ENCODE measurements at regions not wholly inside any gene's neighbourhood (a gene's known extent, or its start where the extent isn't known, plus 50 kb on each side); places are given as distances from the start of the nearest gene placed in this dataset.
"Not testable (repeated sequence)": the region's sequence is repeated elsewhere in the genome, so short reads cannot be mapped to it uniquely, and the experiment has no call there.

GRCh38 chr4:130648570-130648969 is 1552.6 kb downstream of the C4orf33 start:
- no peak for DNase-seq (ENCODE audit: low read depth)

GRCh38 chr4:130653842-130654241 is 1557.9 kb downstream of the C4orf33 start:
- no peak for DNase-seq (ENCODE audit: low read depth)

DNA sequence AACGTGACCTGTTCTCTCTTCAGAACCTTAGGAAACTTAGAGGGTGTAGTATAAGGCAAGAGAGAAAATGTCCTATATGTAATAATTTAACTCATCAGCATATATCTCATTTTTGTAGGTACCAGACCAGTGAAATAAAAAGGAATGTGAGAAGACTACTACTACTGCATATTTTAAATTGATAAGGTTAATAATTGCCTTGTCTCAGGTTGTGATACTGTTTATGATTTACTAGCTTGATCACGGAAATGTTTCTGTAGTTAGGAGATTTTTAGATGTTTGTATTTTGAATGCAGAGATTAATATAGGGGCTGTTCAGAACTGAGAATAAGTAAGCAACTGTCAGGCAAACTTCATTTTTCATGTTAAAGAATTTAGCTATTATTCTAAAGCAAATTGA is 1563.4 kb downstream of the C4orf33 start:
- DNase-seq (ENCODE audit: low read depth) = no peak

DNA sequence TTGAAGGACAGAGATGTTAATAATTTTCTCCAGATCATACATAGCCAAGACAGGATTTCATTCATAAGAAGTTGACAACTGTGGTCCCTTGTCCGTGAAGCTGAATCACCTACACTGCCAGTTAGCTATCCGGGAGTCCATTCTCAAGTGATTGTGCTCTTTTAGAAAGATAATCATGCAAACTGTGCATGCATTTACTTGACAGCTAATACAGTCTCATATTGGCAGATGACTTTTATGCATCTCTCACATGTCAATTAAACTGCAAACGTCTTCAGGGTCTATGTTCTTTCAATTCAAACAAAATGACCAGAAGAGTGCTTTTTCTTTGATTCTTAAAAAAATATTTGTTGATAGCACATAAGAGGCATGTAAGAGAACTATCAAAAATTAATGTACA is 1572.9 kb downstream of the C4orf33 start:
- DNase-seq (ENCODE audit: low read depth) = no peak

- no peak for DNase-seq (ENCODE audit: low read depth)
Observed at GRCh38 chr4:130675266-130675665, 1579.3 kb downstream of the C4orf33 start.

DNA sequence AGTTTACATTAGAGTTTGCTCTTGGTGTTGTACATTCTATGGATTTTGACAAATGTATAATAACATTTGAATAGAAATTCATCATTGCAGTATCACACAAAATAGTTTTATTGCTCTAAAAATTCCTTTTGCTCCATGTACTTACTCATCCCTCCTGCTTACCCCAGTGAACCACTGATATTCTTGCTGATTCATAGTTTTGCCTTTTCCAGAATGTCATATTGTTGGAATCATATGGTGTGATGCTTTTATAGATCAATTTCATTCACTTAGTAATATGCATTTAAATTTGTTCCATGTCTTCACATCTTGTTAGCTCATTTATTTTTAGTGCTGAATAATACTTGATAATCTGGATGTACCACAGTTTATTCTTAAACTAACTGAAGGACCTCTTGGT is 1593.2 kb downstream of the C4orf33 start:
- no peak for DNase-seq (ENCODE audit: low read depth)

GRCh38 chr4:130698251-130698650 is 1602.3 kb downstream of the C4orf33 start:
- no peak for DNase-seq (ENCODE audit: low read depth)

- no peak for DNase-seq (ENCODE audit: low read depth)
Observed at GRCh38 chr4:130699004-130699403, 1603.1 kb downstream of the C4orf33 start.

- no peak for DNase-seq (ENCODE audit: low read depth)
Observed at GRCh38 chr4:130703211-130703935, 1607.4 kb downstream of the C4orf33 start.

GRCh38 chr4:130705023-130705422 is 1609.1 kb downstream of the C4orf33 start:
- no peak for DNase-seq (ENCODE audit: low read depth)

GRCh38 chr4:130712038-130712437 is 1616.1 kb downstream of the C4orf33 start:
- no peak for DNase-seq (ENCODE audit: low read depth)

- no peak for DNase-seq (ENCODE audit: low read depth)
Observed at GRCh38 chr4:130714006-130714405, 1618.1 kb downstream of the C4orf33 start.

GRCh38 chr4:130722361-130722760 is 1626.4 kb downstream of the C4orf33 start:
- no peak for DNase-seq (ENCODE audit: low read depth)

- DNase-seq (ENCODE audit: low read depth) = no peak
Observed at GRCh38 chr4:130736436-130737185, 1640.7 kb downstream of the C4orf33 start.

- DNase-seq (ENCODE audit: low read depth) = no peak
Observed at GRCh38 chr4:130738233-130738632, 1642.3 kb downstream of the C4orf33 start.

DNA sequence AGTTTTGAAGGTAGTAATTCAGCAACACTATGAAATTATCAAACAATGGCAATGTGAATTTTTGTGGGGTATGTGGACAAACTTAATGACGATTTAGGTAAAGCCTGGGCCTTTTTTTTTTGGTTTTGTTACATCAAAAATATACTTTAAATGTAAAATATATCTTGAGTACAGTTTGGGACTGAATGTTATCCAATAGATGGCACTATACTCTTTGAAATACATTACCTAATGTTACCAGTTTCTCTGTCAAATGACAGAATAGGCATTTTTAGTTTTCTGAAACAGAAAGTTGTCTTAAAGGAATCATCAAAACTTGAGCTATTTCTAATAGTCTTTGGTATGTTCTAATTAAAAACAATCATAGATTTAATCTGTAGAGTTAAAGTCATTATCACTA is 1651.9 kb downstream of the C4orf33 start:
- DNase-seq (ENCODE audit: low read depth) = no peak

GRCh38 chr4:130753926-130754325 is 1658.0 kb downstream of the C4orf33 start:
- DNase-seq (ENCODE audit: low read depth) = no peak

DNA sequence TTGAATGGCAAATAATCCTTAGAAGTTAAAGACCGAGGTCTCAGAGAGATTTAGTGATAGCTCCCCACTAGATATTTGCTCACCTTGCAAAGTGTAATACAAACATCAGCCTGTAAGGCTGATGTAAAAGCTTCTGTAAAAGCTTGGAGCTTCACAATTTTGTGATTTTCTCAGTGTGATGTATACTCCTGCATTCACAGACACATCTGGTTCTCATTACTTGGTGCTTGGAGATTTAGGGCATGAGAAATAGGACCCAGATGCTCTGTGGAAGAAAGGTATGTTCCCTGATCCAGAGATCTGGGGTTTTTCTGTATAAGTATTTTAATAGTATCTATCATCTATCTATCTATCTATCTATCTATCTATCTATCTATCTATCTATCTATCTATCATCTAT is 1664.3 kb downstream of the C4orf33 start:
- DNase-seq (ENCODE audit: low read depth) = no peak

DNA sequence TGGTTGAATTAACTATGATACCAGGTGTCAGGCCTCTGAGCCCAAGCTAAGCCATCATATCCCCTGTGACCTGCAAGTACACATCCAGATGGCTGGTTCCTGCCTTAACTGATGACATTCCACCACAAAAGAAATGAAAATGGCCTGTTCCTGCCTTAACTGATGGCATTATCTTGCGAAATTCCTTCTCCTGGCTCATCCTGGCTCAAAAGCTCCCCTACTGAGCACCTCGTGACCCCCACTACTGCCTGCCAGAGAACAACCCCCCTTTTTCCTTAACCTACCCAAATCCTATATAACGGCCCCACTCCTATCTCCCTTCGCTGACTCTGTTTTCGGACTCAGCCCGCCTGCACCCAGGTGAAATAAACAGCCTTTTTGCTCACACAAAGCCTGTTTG is 1671.4 kb downstream of the C4orf33 start:
- DNase-seq (ENCODE audit: low read depth) = not testable (repeated sequence)

GRCh38 chr4:130772966-130773365 is 1677.0 kb downstream of the C4orf33 start:
- not testable (repeated sequence) for DNase-seq (ENCODE audit: low read depth)

- DNase-seq (ENCODE audit: low read depth) = no peak
Observed at GRCh38 chr4:130808492-130808891, 1712.5 kb downstream of the C4orf33 start.

DNA sequence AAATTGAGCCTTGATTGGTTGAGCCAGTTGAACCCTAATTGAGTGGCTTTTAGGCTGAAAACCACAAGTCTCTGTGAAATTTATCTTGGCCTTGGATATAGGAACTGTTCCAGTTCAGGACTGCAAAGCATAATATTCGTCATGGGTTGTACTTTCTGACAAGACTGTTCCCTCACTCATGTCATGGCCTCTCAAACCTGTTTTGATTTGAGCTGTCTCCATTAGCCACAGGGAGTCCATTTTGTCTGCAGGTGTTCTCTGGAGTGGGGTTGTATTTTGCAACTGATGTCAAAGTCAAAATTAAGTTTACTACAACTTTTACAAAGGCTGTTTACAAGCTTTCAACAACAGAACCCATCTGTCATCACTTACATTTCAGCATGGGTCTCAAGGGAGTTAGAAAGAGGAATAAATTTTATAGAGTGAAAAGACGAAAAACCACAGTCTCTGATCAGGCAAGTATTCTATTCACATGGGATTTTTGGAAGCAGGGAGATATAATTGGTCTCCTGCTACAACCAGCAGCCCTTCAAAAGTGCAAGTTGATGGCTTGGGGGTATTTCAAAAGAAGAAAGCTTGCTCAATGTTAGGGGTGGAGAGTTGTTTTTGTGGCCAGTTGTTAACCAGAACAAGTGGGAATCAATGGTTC is 1716.3 kb downstream of the C4orf33 start:
- no peak for DNase-seq (ENCODE audit: low read depth)

DNA sequence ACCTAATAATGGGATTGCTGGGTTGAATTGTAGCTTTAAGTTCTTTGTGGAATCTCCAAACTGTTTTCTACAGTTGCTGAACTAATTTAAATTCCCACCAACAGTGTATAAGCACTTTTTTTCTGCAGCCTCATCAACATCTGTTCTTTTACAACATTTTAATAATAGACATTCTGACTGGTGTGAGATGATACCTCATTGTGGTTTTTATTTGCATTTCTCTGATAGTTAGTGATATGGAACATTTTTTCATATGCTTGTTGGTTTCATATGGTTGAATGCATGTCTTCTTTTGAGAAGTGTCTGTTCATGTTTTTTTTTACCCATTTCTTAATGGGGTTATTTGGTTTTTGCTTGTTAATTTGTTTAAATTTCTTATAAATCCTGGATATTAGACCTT is 1718.9 kb downstream of the C4orf33 start:
- no peak for DNase-seq (ENCODE audit: low read depth)
